SK-N-DZ (cell line): ENCODE measurements at regions not wholly inside any gene's neighbourhood (a gene's known extent, or its start where the extent isn't known, plus 50 kb on each side); places are given as distances from the start of the nearest gene placed in this dataset.
"Not testable (repeated sequence)": the region's sequence is repeated elsewhere in the genome, so short reads cannot be mapped to it uniquely, and the experiment has no call there.

ENCODE experiments used
- DNase-seq: peaks from one replicate; pipeline ENCODE4 v3.0.0-alpha.2; 2015; ENCODE audit warnings: low spot score

- no peak for DNase-seq
Measured at GRCh38 chr1:94674876-94675275, 133.3 kb upstream of the F3 start.

- no peak for DNase-seq
Measured at GRCh38 chr1:94672934-94673333, 131.4 kb upstream of the F3 start.

GRCh38 chr1:94672001-94672400 is 130.4 kb upstream of the F3 start:
- no peak for DNase-seq

GRCh38 chr1:94670273-94670672 is 128.7 kb upstream of the F3 start:
- no peak for DNase-seq

- no peak for DNase-seq
Measured at GRCh38 chr1:94669198-94669597, 127.6 kb upstream of the F3 start.

- DNase-seq: no peak
Measured at GRCh38 chr1:94668528-94668927, 127.0 kb upstream of the F3 start.

GRCh38 chr1:94667818-94668217 is 126.3 kb upstream of the F3 start:
- DNase-seq: no peak

GRCh38 chr1:94666797-94667196 is 125.2 kb upstream of the F3 start:
- no peak for DNase-seq

GRCh38 chr1:94661431-94661932 is 119.9 kb upstream of the F3 start:
- DNase-seq: no peak

GRCh38 chr1:94660994-94661393 is 119.4 kb upstream of the F3 start:
- no peak for DNase-seq

GRCh38 chr1:94660258-94660657 is 118.7 kb upstream of the F3 start:
- no peak for DNase-seq

- not testable (repeated sequence) for DNase-seq
Measured at GRCh38 chr1:94659202-94659601, 117.6 kb upstream of the F3 start.

GRCh38 chr1:94658221-94658620 is 116.7 kb upstream of the F3 start:
- DNase-seq: no peak

- not testable (repeated sequence) for DNase-seq
Measured at GRCh38 chr1:94657776-94658175, 116.2 kb upstream of the F3 start.

- no peak for DNase-seq
Measured at GRCh38 chr1:94656967-94657366, 115.4 kb upstream of the F3 start.

- no peak for DNase-seq
Measured at GRCh38 chr1:94654919-94655318, 113.4 kb upstream of the F3 start.

GRCh38 chr1:94654459-94654858 is 112.9 kb upstream of the F3 start:
- no peak for DNase-seq

- no peak for DNase-seq
Measured at GRCh38 chr1:94654031-94654430, 112.5 kb upstream of the F3 start.

- DNase-seq: no peak
Measured at GRCh38 chr1:94653454-94653853, 111.9 kb upstream of the F3 start.

GRCh38 chr1:94651076-94651475 is 109.5 kb upstream of the F3 start:
- no peak for DNase-seq

- no peak for DNase-seq
Measured at GRCh38 chr1:94650301-94650700, 108.7 kb upstream of the F3 start.

GRCh38 chr1:94648225-94649007 is 106.9 kb upstream of the F3 start:
- DNase-seq: no peak

- DNase-seq: no peak
Measured at GRCh38 chr1:94646786-94647555, 105.4 kb upstream of the F3 start.
